Prostate gland (tissue), 2 donors: ENCODE measurements at regions not wholly inside any gene's neighbourhood (a gene's known extent, or its start where the extent isn't known, plus 50 kb on each side); places are given as distances from the start of the nearest gene placed in this dataset.

Experiments
- DNase-seq: peaks from one replicate; pipeline ENCODE4 v3.0.0-alpha.2; 2019; ENCODE audit warnings: low spot score
- H3K27ac ChIP-seq, 2 donors: fragments of 200-600 bp; sonication (generic); 2 replicates each; pipeline ENCODE4 v1.5.1; 2017 to 2019
- H3K27me3 ChIP-seq: fragments of 200-600 bp; sonication (generic); replicated peaks from 2 replicates; pipeline ENCODE4 v1.5.1; 2019; ENCODE audit not compliant: insufficient read depth
- H3K36me3 ChIP-seq, 2 donors: fragments of 200-600 bp; sonication (generic); 1 replicate in 1 of 2; 2 replicates in 1 of 2; pipeline versions ENCODE4 v1.5.1 to v1.8.1; 2017 to 2019
- H3K4me1 ChIP-seq: fragments of 200-600 bp; sonication (generic); replicated peaks from 2 replicates; pipeline ENCODE4 v1.5.1; 2019
- H3K4me3 ChIP-seq, 2 donors: fragments of 200-600 bp; sonication (generic); 2 replicates each; pipeline ENCODE4 v1.5.1; 2017 to 2019
- H3K9me3 ChIP-seq: fragments of 200-600 bp; sonication (generic); 2 replicates; pipeline ENCODE4 v1.5.1; 2017
- CTCF ChIP-seq, 4 experiments: fragments of 200-600 bp in 2 of 4; fragments of 450-650 bp in 2 of 4; sonication (generic) in 2 of 4; IDR thresholded peaks; 1 replicate in 3 of 4; 2 replicates in 1 of 4; pipeline ENCODE4 v1.5.1; 2016 to 2019; ENCODE audit warnings: antibody characterized with exemption in 4 of 4, mild to moderate bottlenecking in 2 of 4, moderate library complexity in 2 of 4
- POLR2A ChIP-seq: fragments of 450-650 bp; IDR thresholded peaks from one replicate; pipeline ENCODE4 v1.6.1; 2016; ENCODE audit warnings: antibody characterized with exemption, mild to moderate bottlenecking
- POLR2AphosphoS5 ChIP-seq: sonication (generic); formaldehyde crosslinking; IDR thresholded peaks from one replicate; pipeline ENCODE4 v1.6.1; 2017; ENCODE audit warnings: antibody characterized with exemption
- WGBS: methylation state at CpG from one replicate; pipeline ENCODE4 v1.1.5; 2018; 5-methylcytosine and 5-hydroxymethylcytosine counted together
- intact Hi-C: fragments of 100-400 bp; cut with DNase I; formaldehyde crosslinking; loops from one replicate; pipeline ENCODE4 v1.14.2; 2022

DNA sequence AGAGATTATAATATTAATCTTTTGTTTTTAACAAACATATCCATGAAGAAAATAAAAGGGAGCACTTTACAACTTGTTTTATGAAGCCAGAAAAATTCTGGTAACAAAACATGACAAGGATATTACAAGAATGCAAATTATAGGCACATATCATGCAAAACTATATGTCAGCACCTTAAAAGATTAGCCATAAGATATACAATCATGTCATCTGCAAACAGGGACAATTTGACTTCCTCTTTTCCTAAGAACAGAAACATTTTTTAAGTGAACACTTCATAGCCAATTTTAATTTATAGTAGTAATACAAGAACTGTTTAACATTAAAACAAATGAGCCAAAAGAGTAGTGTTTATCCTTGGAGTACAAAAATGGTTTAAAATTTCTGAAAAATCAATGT lies 916.5 kb upstream of the CNTN5 start:
- H3K36me3 ChIP-seq, result no peaks in the 10 kb centered on the region
- H3K27ac ChIP-seq, result no peak overlapping the region
- TF ChIP-seq POLR2A (no peak), POLR2AphosphoS5 (no peak), CTCF (IDR thresholded peaks at IDR 0.05) (no peak)
- H3K4me3 ChIP-seq, result no peak overlapping the region
- no peaks in the 10 kb centered on the region for H3K4me1 ChIP-seq
- intact Hi-C loops, result no loop called here
- DNase-seq, result no peak
- no peaks in the 10 kb centered on the region for H3K27me3 ChIP-seq
- no peaks in the 10 kb centered on the region for H3K9me3 ChIP-seq

GRCh38 chr11:98107736-98108135 lies 913.0 kb upstream of the CNTN5 start:
- no peaks in the 10 kb centered on the region for H3K36me3 ChIP-seq
- DNase-seq, result no peak
- H3K27ac ChIP-seq, result no peak overlapping the region
- intact Hi-C loops, result no loop called here
- H3K9me3 ChIP-seq, result no peaks in the 10 kb centered on the region
- TF ChIP-seq CTCF (IDR thresholded peaks at IDR 0.05) (no peak), POLR2AphosphoS5 (no peak), POLR2A (no peak)
- H3K27me3 ChIP-seq, result no peaks in the 10 kb centered on the region
- H3K4me1 ChIP-seq, result no peaks in the 10 kb centered on the region
- H3K4me3 ChIP-seq, result no peak overlapping the region
- 16% methylated on average over 2 of the region's 2 CpGs for WGBS

DNA sequence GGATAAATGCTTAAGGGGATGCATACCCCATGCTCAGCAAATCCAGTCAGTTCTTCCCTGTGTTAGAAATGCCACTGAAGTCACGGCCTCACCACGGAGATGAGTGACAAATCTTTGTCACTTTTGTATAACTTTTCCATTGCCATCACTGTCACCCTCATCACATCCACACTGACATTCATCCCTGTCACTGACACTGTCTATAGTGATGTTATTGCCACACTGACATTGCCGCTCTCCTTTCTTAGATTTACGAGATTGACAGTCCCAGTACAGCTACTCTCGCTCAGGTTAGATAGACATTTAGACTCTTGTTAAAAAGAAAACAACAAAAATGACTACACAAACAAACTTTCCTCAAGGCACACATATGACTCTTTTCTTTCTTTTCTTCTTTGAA lies 910.7 kb upstream of the CNTN5 start:
- Histone ChIP-seq H3K9me3 (no peaks in the 10 kb centered on the region), H3K36me3 (no peaks in the 10 kb centered on the region), H3K4me1 (no peaks in the 10 kb centered on the region), H3K27ac (no peak overlapping the region), H3K27me3 (no peaks in the 10 kb centered on the region), H3K4me3 (no peak overlapping the region)
- intact Hi-C loops, result no loop called here
- TF ChIP-seq CTCF (IDR thresholded peaks at IDR 0.05) (no peak), POLR2AphosphoS5 (no peak), POLR2A (no peak)
- 88% methylated on average over 5 of the region's 5 CpGs for WGBS
- DNase-seq, result no peak

GRCh38 chr11:98115873-98116272 lies 904.9 kb upstream of the CNTN5 start:
- H3K27me3 ChIP-seq, result no peaks in the 10 kb centered on the region
- no peaks in the 10 kb centered on the region for H3K4me1 ChIP-seq
- intact Hi-C loops, result no loop called here
- TF ChIP-seq POLR2AphosphoS5, result no peak
- TF ChIP-seq POLR2A, result no peak
- no peak for TF ChIP-seq CTCF (IDR thresholded peaks at IDR 0.05)
- no peak for DNase-seq
- no peak overlapping the region for H3K27ac ChIP-seq
- no peaks in the 10 kb centered on the region for H3K36me3 ChIP-seq
- 71% methylated on average over 1 of the region's 1 CpG for WGBS
- H3K4me3 ChIP-seq, result no peak overlapping the region
- no peaks in the 10 kb centered on the region for H3K9me3 ChIP-seq

- no peak for DNase-seq
- Histone ChIP-seq H3K27me3 (no peaks in the 10 kb centered on the region), H3K9me3 (no peaks in the 10 kb centered on the region), H3K4me3 (no peak overlapping the region), H3K36me3 (no peaks in the 10 kb centered on the region), H3K4me1 (no peaks in the 10 kb centered on the region), H3K27ac (no peak overlapping the region)
- no peak for TF ChIP-seq POLR2A
- intact Hi-C loops, result no loop called here
Observed at GRCh38 chr11:98130117-98130625, 890.6 kb upstream of the CNTN5 start.
